ENCODE measurements at regions not wholly inside any gene's neighbourhood (a gene's known extent, or its start where the extent isn't known, plus 50 kb on each side); places are given as distances from the start of the nearest gene placed in this dataset.

- peak; percentile 75 for TF ChIP-seq CTCF (conservative IDR thresholded peaks at IDR 0.05)
- Mint-ChIP-seq H3K4me1 (peaks cover 32 to 44% of the 10 kb centered on the region in 2 experiments), H3K27ac (no peak overlapping the region), H3K27me3 (ENCODE audit: low read depth) (peaks cover 11% of the 10 kb centered on the region), H3K36me3 (ENCODE audit: insufficient read depth in 1 of 3, low read depth in 3 of 3) (peaks cover 0 to 6% (median 0%) of the 10 kb centered on the region in 3 experiments; a peak in 1 of 7 replicates), H3K4me3 (no peak overlapping the region), H3K9me3 (no peaks in the 10 kb centered on the region; a peak in 2 of 5 replicates)
- Histone ChIP-seq H3K27me3 (ENCODE audit: insufficient read depth, low read length) (peaks cover 2% of the 10 kb centered on the region; the same call in 1 of the 2 replicates), H2BK120ac (ENCODE audit: low read depth, low read length, poor library complexity, severe bottlenecking) (no peak overlapping the region), H3K79me1 (ENCODE audit: insufficient read depth, low read depth, low read length, poor library complexity, severe bottlenecking) (no peaks in the 10 kb centered on the region), H3K9me3 (ENCODE audit: control insufficient read depth, low read depth, low read length) (no peaks in the 10 kb centered on the region), H3K23ac (ENCODE audit: insufficient read length, low read depth, low read length) (no peak overlapping the region), H3K9ac (ENCODE audit: extremely low read depth, insufficient read length, low read length) (no peak overlapping the region), H2BK15ac (ENCODE audit: low read depth, low read length) (no peak overlapping the region), H3K14ac (ENCODE audit: insufficient read depth, low read length) (no peak overlapping the region), H2BK5ac (ENCODE audit: insufficient read length, low read length) (no peak overlapping the region), H2AK5ac (ENCODE audit: insufficient read length, low read length) (no peak overlapping the region), H2BK20ac (ENCODE audit: low read depth, low read length, poor library complexity, severe bottlenecking) (no peak overlapping the region), H3K79me2 (ENCODE audit: insufficient read depth, low read length) (no peaks in the 10 kb centered on the region), H3K4me2 (ENCODE audit: insufficient read depth, insufficient read length, low read length) (no peak overlapping the region), H3K4ac (ENCODE audit: low read depth, low read length) (no peak overlapping the region), H2BK12ac (ENCODE audit: insufficient read length, low read depth, low read length) (no peak overlapping the region), H4K91ac (ENCODE audit: insufficient read length, low read depth, low read length) (no peak overlapping the region), H4K8ac (replicated peaks; ENCODE audit: insufficient read length, low read depth, low read length) (no peak overlapping the region), H3K27ac (ENCODE audit: insufficient read length, low read depth, low read length) (no peak overlapping the region), H3K18ac (ENCODE audit: insufficient read length, low read depth, low read length) (no peak overlapping the region), H3K23me2 (ENCODE audit: insufficient read length, low read depth, low read length, poor library complexity, severe bottlenecking) (no peaks in the 10 kb centered on the region), H4K20me1 (ENCODE audit: control insufficient read depth, insufficient read depth, insufficient read length) (no peaks in the 10 kb centered on the region), H3K4me1 (ENCODE audit: insufficient read depth, low read length) (peaks cover 10% of the 10 kb centered on the region), H3T11ph (ENCODE audit: low read length) (no peak overlapping the region), H2AFZ (ENCODE audit: low read length) (no peak overlapping the region), H3K56ac (ENCODE audit: insufficient read length, low read depth, low read length) (no peak overlapping the region), H4K5ac (ENCODE audit: insufficient read length, low read depth, low read length) (no peak overlapping the region)
- no CpG with 5 or more reads among the region's 5 CpGs for WGBS (ENCODE audit: extremely low coverage, insufficient read length, low lambda C conversion rate)
- peak; percentile 79 for DNase-seq
Observed at GRCh38 chr11:135033540-135033939, 621.5 kb upstream of the B3GAT1 start.
